GM19099 (cell line): ENCODE measurements at regions not wholly inside any gene's neighbourhood (a gene's known extent, or its start where the extent isn't known, plus 50 kb on each side); places are given as distances from the start of the nearest gene placed in this dataset.

Experiments
- POLR2A ChIP-seq: IDR thresholded peaks from 3 replicates; pipeline ENCODE4 v1.6.1; 2011; ENCODE audit warnings: low read depth; ENCODE audit not compliant: insufficient read length; ENCODE audit errors: extremely low read depth

- no peak for TF ChIP-seq POLR2A
Observed at GRCh38 chr2:57515366-57515765, 531.2 kb upstream of the VRK2 start.

- no peak for TF ChIP-seq POLR2A
Observed at GRCh38 chr2:57516698-57517340, 529.8 kb upstream of the VRK2 start.

- no peak for TF ChIP-seq POLR2A
Observed at GRCh38 chr2:57523304-57523703, 523.3 kb upstream of the VRK2 start.

GRCh38 chr2:57527685-57528084 lies 518.9 kb upstream of the VRK2 start:
- TF ChIP-seq POLR2A = no peak

GRCh38 chr2:57528499-57528898 lies 518.1 kb upstream of the VRK2 start:
- TF ChIP-seq POLR2A = no peak

- TF ChIP-seq POLR2A = no peak
Observed at GRCh38 chr2:57534358-57534757, 512.2 kb upstream of the VRK2 start.

GRCh38 chr2:57536535-57537231 lies 509.9 kb upstream of the VRK2 start:
- no peak for TF ChIP-seq POLR2A

- TF ChIP-seq POLR2A = no peak
Observed at GRCh38 chr2:57539761-57540160, 506.8 kb upstream of the VRK2 start.

GRCh38 chr2:57542081-57542480 lies 504.5 kb upstream of the VRK2 start:
- no peak for TF ChIP-seq POLR2A

GRCh38 chr2:57543211-57543610 lies 503.4 kb upstream of the VRK2 start:
- no peak for TF ChIP-seq POLR2A

- no peak for TF ChIP-seq POLR2A
Observed at GRCh38 chr2:57544624-57545023, 502.0 kb upstream of the VRK2 start.

- TF ChIP-seq POLR2A = no peak
Observed at GRCh38 chr2:57546478-57546877, 500.1 kb upstream of the VRK2 start.

GRCh38 chr2:57549642-57550102 lies 496.9 kb upstream of the VRK2 start:
- no peak for TF ChIP-seq POLR2A

- no peak for TF ChIP-seq POLR2A
Observed at GRCh38 chr2:57550912-57551311, 495.7 kb upstream of the VRK2 start.

GRCh38 chr2:57552885-57553284 lies 493.7 kb upstream of the VRK2 start:
- no peak for TF ChIP-seq POLR2A

GRCh38 chr2:57554348-57554747 lies 492.3 kb upstream of the VRK2 start:
- no peak for TF ChIP-seq POLR2A
